Right lobe of liver (tissue), 4 donors: ENCODE measurements at regions not wholly inside any gene's neighbourhood (a gene's known extent, or its start where the extent isn't known, plus 50 kb on each side); places are given as distances from the start of the nearest gene placed in this dataset.

ENCODE experiments used
- POLR2A ChIP-seq: fragments of 450-650 bp; IDR thresholded peaks from one replicate; pipeline ENCODE4 v1.6.1; 2017; ENCODE audit warnings: antibody characterized with exemption, mild to moderate bottlenecking
- TF ChIP-seq, protein P1 (sequence below), 4 donors: fragments of 200-600 bp in 3 of 4; fragments of 450-650 bp in 1 of 4; IDR thresholded peaks; one replicate each; pipeline versions ENCODE4 v1.5.1 to v1.8.0; 2016 to 2022; ENCODE audit warnings: antibody characterized with exemption in 4 of 4, mild to moderate bottlenecking in 2 of 4
- donor health status: DM: no; HTN: no; CAD: no.
- donor health status: DM: no; HTN: no; CAD: no.
- donor health status: DM: no; HTN: yes; CAD: no.

DNA sequence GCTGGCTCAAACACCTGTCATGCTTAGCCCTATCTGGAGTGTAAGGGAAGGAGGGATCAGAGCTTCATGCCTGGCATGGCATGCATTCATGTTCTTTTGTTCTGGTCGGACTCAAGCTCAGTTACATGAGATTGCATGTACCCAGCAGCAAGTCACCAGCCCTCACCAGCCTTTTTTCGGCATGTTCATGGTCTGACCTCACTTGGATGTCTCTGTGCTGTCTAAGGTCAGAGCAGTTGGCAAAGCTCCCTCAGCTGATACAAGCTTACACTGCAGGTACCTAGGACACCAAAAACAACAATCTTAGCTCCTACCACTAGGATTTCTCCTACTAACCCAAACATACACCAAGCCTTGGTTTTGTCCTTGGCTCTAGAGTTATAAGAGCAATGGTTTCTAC is 152.6 kb downstream of the BARX2 start:
- TF ChIP-seq, protein P1, sequence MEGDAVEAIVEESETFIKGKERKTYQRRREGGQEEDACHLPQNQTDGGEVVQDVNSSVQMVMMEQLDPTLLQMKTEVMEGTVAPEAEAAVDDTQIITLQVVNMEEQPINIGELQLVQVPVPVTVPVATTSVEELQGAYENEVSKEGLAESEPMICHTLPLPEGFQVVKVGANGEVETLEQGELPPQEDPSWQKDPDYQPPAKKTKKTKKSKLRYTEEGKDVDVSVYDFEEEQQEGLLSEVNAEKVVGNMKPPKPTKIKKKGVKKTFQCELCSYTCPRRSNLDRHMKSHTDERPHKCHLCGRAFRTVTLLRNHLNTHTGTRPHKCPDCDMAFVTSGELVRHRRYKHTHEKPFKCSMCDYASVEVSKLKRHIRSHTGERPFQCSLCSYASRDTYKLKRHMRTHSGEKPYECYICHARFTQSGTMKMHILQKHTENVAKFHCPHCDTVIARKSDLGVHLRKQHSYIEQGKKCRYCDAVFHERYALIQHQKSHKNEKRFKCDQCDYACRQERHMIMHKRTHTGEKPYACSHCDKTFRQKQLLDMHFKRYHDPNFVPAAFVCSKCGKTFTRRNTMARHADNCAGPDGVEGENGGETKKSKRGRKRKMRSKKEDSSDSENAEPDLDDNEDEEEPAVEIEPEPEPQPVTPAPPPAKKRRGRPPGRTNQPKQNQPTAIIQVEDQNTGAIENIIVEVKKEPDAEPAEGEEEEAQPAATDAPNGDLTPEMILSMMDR (IDR thresholded peaks at IDR 0.05) = no peak
- TF ChIP-seq POLR2A = no peak
